CD4-positive, alpha-beta T cell treated with Interleukin-2 at 100 ng/mL for 4 hours (primary cell): ENCODE measurements at regions not wholly inside any gene's neighbourhood (a gene's known extent, or its start where the extent isn't known, plus 50 kb on each side); places are given as distances from the start of the nearest gene placed in this dataset.
A peak's percentile ranks its signal among the peaks of the same experiment; 100 is the strongest.
"Not testable (repeated sequence)": the region's sequence is repeated elsewhere in the genome, so short reads cannot be mapped to it uniquely, and the experiment has no call there.

Source experiments
- DNase-seq: peaks from one replicate; pipeline ENCODE4 v3.0.0-alpha.2; 2020; ENCODE audit warnings: low spot score

DNA sequence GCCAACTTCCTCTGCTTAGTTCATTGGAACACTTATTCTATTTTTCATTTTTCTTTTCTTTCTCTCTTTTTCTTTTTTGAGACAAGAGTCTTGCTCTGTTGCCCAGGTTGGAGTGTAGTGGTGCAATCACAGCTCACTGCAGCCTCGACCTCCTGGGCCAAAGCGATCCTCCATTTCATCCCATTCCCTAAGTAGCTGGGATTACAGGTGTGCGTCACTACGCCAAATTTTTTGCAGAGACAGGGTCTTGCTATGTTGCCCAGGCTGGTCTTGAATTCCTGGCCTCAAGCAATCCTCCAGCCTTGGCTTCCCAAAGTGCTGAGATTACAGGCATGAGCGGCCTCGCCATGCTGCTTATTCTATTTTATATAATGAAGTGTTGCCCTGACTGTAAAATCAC is 336.4 kb upstream of the TNRC6C start:
- not testable (repeated sequence) for DNase-seq

DNA sequence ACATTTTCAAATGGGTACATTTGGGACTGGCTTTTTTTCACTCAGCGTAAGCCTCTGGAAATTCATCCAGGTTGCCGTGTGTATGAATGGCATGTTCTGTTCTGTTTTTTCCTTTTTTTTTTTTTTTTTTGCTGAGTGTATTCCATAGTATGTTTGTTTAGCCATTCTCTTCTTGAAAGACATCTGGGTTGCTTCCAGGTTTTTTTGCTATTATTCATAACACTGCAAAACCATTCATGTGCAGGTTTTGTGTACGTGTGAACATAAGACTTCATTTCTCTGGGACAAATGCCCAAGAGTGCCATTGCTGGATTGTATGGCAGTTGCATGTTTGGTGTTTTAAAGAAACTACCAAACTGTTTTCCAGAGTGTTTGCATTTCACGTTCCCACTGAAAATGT is 335.9 kb upstream of the TNRC6C start:
- no peak for DNase-seq

DNA sequence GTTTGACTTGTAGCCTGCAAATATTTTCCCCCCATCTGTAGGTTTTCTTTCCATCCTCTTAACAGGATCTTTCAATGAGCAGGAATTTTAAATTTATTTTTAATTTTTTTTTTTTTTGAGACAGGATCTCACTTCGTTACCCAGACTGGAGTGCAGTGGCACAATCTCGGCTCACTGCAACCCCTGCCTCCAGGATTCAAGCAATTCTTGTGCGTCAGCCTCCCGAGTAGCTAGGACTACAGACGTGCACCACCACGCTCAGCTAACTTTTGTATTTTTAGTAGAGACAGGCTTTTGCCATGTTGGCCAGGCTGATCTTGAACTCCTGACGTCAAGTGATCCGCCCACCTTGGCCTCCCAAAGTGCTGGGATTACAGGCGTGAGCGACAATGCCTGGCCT is 335.2 kb upstream of the TNRC6C start:
- DNase-seq, result not testable (repeated sequence)

GRCh38 chr17:77628035-77628434 is 330.5 kb upstream of the TNRC6C start:
- no peak for DNase-seq

DNA sequence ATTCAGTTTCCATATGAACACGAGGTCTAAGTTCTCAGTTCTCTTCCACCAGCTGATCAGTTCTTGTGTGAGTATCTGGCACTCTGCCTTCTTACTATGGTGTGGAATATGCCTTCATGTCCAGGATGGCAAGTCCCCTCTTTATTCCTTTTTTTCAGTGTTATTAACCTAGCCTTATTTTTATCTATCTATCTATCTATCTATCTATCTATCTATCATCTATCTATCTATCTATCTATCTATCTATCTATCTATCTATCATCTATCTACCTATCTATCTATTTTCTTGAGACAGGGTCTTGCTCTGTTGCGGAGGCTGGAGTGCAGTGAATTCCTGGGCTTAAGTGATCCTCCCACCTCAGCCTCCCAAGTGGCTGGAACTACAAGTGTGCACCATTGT is 329.2 kb upstream of the TNRC6C start:
- DNase-seq, result not testable (repeated sequence)

DNA sequence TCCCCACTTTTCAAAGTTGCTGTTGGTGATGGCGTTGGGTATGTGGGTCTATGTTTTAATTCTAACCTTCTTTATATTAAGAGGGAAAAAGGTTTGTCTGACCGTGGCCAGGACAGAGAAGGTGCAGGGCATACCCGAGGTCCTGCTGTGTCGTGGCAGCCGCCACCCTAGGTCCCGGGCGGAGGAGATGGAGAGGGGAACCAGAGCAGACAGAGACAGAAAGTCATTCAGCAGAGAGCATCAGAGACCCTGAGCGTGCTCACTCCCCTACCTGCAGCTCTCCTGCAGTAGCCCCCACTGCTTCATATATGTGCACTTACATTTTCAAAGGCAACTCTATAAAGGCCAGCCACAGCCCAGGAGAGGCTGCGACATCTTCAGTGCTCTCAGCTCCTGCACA is 327.2 kb upstream of the TNRC6C start:
- DNase-seq, result no peak

GRCh38 chr17:77632619-77633018 is 325.9 kb upstream of the TNRC6C start:
- DNase-seq, result no peak

DNA sequence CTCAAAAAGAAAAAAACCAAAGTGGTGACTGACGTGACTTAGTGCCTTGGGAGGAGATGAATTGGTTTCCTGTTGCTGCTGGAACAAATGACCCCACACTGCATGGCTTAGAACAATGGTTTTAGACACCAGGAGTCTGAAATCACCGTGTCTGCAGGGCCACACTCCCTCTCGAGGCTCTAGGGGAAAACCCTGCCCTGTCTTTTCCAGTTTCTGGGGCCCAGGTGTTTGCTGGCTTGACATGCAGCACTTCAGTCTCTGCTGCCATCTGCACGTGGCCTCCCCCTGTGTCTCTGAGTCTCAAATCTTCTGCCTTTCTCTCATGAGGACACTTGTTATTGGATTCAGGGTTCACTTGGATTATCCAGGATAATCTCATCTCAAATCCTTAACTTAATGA is 323.8 kb upstream of the TNRC6C start:
- DNase-seq, result no peak

GRCh38 chr17:77635176-77635575 is 323.3 kb upstream of the TNRC6C start:
- DNase-seq, result no peak

DNA sequence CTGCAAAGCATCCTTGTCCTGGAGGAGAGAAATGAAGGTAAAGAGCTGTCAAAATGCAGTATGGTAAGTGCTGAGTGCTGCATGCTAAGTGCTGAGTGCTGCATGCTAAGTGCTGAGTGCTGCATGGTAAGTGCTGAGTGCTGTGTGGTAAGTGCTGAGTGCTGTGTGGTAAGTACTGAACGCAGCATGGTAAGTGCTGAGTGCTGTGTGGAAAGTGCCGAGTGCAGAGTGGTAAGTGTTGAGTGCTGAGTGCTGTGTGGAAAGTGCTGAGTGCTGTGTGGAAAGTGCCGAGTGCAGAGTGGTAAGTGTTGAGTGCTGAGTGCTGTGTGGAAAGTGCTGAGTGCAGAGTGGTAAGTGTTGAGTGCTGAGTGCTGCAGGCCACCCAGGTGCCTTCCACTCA is 322.7 kb upstream of the TNRC6C start:
- not testable (repeated sequence) for DNase-seq

- no peak for DNase-seq
Observed at GRCh38 chr17:77636835-77637817, 321.4 kb upstream of the TNRC6C start.

- no peak for DNase-seq
Observed at GRCh38 chr17:77637818-77638575, 320.5 kb upstream of the TNRC6C start.

GRCh38 chr17:77640252-77640651 is 318.3 kb upstream of the TNRC6C start:
- DNase-seq, result no peak

GRCh38 chr17:77640916-77641605 is 317.4 kb upstream of the TNRC6C start:
- no peak for DNase-seq

GRCh38 chr17:77641718-77642117 is 316.8 kb upstream of the TNRC6C start:
- DNase-seq, result no peak

- no peak for DNase-seq
Observed at GRCh38 chr17:77644181-77645071, 314.1 kb upstream of the TNRC6C start.

DNA sequence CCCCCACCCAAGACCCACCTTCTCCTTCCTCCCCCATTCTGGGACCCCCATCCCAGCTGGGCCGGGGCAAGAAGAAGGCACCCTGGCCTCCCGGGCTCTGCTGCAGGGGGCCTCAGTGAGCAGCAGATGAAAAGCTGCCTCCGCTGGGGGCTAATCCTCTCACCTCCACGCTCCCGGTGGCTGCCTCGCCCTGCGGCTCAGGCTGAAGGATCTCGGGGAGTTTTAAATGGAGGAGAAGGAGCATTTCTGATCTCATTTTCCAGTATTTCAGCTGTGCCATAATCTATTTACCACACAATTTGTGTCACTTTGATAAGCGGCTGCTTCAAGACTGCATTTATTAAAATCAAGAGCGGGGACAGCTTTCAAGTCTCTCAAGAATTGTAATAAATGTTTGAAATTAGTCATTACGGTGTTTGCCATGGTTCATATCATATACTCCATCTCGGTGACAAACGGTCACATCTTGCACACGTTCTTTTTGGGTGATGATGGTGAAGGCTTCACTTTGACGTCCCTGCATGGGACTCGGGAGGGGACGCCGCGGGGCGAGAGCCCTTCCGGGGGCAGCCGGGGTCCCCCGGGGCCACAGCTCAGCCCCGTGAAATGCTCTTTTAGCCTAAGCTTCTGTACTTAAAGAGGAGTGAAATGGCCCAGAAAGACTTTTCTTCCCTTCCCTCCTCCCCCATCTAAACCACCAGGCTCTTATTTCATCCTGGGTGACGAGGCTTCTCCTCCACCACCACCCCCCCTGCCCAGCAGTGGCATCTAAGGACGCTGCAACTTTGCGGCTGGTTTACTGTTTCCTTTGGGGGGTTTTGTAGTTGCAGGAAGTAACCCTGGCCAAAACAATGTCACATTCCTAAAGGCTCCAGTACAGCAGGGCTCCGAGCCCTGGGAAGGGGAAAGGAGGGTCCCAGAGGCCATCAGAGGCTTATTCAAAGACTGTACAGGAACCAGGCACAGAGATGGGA is 313.1 kb upstream of the TNRC6C start:
- DNase-seq, result peak; percentile 50

- no peak for DNase-seq
Observed at GRCh38 chr17:77646046-77646430, 312.5 kb upstream of the TNRC6C start.

DNA sequence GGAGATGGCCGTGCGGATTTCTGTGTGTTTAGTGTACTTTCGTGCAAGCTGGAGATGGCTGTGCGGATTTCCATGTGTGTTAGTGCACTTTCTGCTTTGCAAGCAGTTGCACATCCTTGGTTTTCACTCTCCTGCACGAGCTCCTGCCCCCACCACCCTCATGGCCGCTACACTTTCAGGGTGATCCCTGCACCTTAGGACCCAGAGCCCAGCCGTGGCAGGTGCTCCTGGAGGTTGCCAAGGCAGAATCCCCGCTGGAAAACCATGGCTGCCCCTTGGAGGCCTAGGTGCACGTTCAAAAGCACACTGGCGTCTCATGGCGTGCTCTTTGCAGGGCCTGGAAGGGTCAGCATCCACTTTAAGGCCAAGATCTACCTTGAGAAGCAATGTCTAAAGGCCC is 311.0 kb upstream of the TNRC6C start:
- DNase-seq, result no peak

DNA sequence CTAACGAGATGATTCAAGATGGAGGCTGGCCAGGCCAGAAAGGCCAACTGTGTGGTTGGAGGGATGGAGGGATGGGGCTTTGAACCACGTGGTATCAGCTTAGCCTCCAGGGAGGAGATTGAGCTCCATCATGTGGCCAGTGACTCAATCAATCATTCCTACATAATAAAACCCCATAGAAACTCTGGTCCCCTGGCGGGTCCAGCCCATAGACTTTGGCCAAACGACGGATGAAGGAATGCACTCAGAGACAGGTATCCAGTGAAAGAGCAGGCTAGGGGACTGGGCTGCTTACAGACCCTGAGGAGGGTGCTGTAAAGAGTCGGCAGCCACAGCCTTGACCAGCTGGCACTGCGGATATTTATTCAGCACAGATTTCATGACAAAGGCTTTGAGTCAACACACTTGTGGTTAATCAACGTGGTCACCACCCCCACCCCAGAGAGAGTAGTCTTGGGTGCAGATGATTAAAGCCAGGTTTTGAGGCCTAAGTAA is 308.7 kb upstream of the TNRC6C start:
- DNase-seq, result no peak
